ENCODE measurements at regions not wholly inside any gene's neighbourhood (a gene's known extent, or its start where the extent isn't known, plus 50 kb on each side); places are given as distances from the start of the nearest gene placed in this dataset.

GRCh38 chr3:165555785-165556184 is 281.4 kb downstream of the BCHE start:
- Histone ChIP-seq H3K9me1 (ENCODE audit: control insufficient read depth, extremely low read depth, insufficient read depth, low read length) (no peaks in the 10 kb centered on the region), H3K4me2 (ENCODE audit: control insufficient read depth, extremely low read depth, insufficient read depth, low read depth, low read length) (no peak overlapping the region), H3K27me3 (ENCODE audit: control insufficient read depth, extremely low read depth, insufficient read depth, low read length) (no peaks in the 10 kb centered on the region), H3K9me3 (ENCODE audit: control insufficient read depth, low read depth, low read length) (no peaks in the 10 kb centered on the region), H3K27ac (ENCODE audit: control insufficient read depth, insufficient read depth, low read length) (no peak overlapping the region), H3K36me3 (ENCODE audit: control insufficient read depth in 2 of 2, extremely low read depth in 1 of 2, insufficient read depth in 2 of 2, low read length in 2 of 2) (no peaks in the 10 kb centered on the region), H3K4me3 (ENCODE audit: control insufficient read depth in 2 of 3, extremely low read depth in 1 of 3, insufficient read depth in 2 of 3, low read depth in 1 of 3, low read length in 3 of 3) (no peak overlapping the region), H3K79me2 (ENCODE audit: control insufficient read depth, insufficient read depth, low read length) (no peaks in the 10 kb centered on the region), H3K4me1 (ENCODE audit: control insufficient read depth, extremely low read depth, insufficient read depth, low read length) (no peaks in the 10 kb centered on the region), H3K9ac (ENCODE audit: control insufficient read depth, extremely low read depth, insufficient read depth, low read length) (no peak overlapping the region), H2AFZ (ENCODE audit: control insufficient read depth, low read length) (no peak overlapping the region), H4K20me1 (ENCODE audit: control insufficient read depth, extremely low read depth, insufficient read depth, low read length) (no peaks in the 10 kb centered on the region)
- TF ChIP-seq CTCF (optimal IDR thresholded peaks at IDR 0.05 in 1 of 3, IDR thresholded peaks at IDR 0.05 in 1 of 3, conservative IDR thresholded peaks at IDR 0.05 in 1 of 3; ENCODE audit: extremely low read depth in 1 of 3, insufficient read depth in 2 of 3, low read length in 3 of 3) (no peak), EZH2 (IDR thresholded peaks at IDR 0.05; ENCODE audit: low read length) (no peak)
- dilution Hi-C loops (cut with MboI; ENCODE audit: extremely low pct_ligation_motif_present, low sequenced_read_pairs), result no loop called here
- no peak for FAIRE-seq
- no peak for DNase-seq (ENCODE audit: low read depth, low spot score)

- dilution Hi-C loops (cut with MboI; ENCODE audit: extremely low pct_ligation_motif_present, low sequenced_read_pairs), result no loop called here
- Histone ChIP-seq H3K36me3 (ENCODE audit: control insufficient read depth in 2 of 2, extremely low read depth in 1 of 2, insufficient read depth in 2 of 2, low read length in 2 of 2) (no peaks in the 10 kb centered on the region), H3K4me1 (ENCODE audit: control insufficient read depth, extremely low read depth, insufficient read depth, low read length) (no peaks in the 10 kb centered on the region), H3K9ac (ENCODE audit: control insufficient read depth, extremely low read depth, insufficient read depth, low read length) (no peak overlapping the region), H3K9me3 (ENCODE audit: control insufficient read depth, low read depth, low read length) (no peaks in the 10 kb centered on the region), H3K27ac (ENCODE audit: control insufficient read depth, insufficient read depth, low read length) (no peak overlapping the region), H3K79me2 (ENCODE audit: control insufficient read depth, insufficient read depth, low read length) (no peaks in the 10 kb centered on the region), H4K20me1 (ENCODE audit: control insufficient read depth, extremely low read depth, insufficient read depth, low read length) (no peaks in the 10 kb centered on the region), H3K4me2 (ENCODE audit: control insufficient read depth, extremely low read depth, insufficient read depth, low read depth, low read length) (no peak overlapping the region), H3K9me1 (ENCODE audit: control insufficient read depth, extremely low read depth, insufficient read depth, low read length) (no peaks in the 10 kb centered on the region), H2AFZ (ENCODE audit: control insufficient read depth, low read length) (no peak overlapping the region), H3K27me3 (ENCODE audit: control insufficient read depth, extremely low read depth, insufficient read depth, low read length) (no peaks in the 10 kb centered on the region), H3K4me3 (ENCODE audit: control insufficient read depth in 2 of 3, extremely low read depth in 1 of 3, insufficient read depth in 2 of 3, low read depth in 1 of 3, low read length in 3 of 3) (no peak overlapping the region)
- FAIRE-seq (no peak), DNase-seq (ENCODE audit: low read depth, low spot score) (no peak)
- TF ChIP-seq CTCF (optimal IDR thresholded peaks at IDR 0.05 in 1 of 3, IDR thresholded peaks at IDR 0.05 in 1 of 3, conservative IDR thresholded peaks at IDR 0.05 in 1 of 3; ENCODE audit: extremely low read depth in 1 of 3, insufficient read depth in 2 of 3, low read length in 3 of 3) (no peak), EZH2 (IDR thresholded peaks at IDR 0.05; ENCODE audit: low read length) (no peak)
These were observed 283.9 kb downstream of the BCHE start for GRCh38 chr3:165553371-165553770.
